ENCODE measurements at regions not wholly inside any gene's neighbourhood (a gene's known extent, or its start where the extent isn't known, plus 50 kb on each side); places are given as distances from the start of the nearest gene placed in this dataset.
"Not testable (repeated sequence)": the region's sequence is repeated elsewhere in the genome, so short reads cannot be mapped to it uniquely, and the experiment has no call there.

GRCh38 chr1:96565546-96565945, 156.0 kb upstream of the PTBP2 start:
- no peak for DNase-seq

- DNase-seq, result no peak
Observed at GRCh38 chr1:96568639-96569038, 152.9 kb upstream of the PTBP2 start.

- no peak for DNase-seq
Observed at GRCh38 chr1:96569288-96569687, 152.3 kb upstream of the PTBP2 start.

- DNase-seq, result no peak
Observed at GRCh38 chr1:96579636-96580035, 141.9 kb upstream of the PTBP2 start.

GRCh38 chr1:96580920-96581319, 140.7 kb upstream of the PTBP2 start:
- no peak for DNase-seq

GRCh38 chr1:96581772-96582171, 139.8 kb upstream of the PTBP2 start:
- DNase-seq, result no peak

- no peak for DNase-seq
Observed at GRCh38 chr1:96583903-96584302, 137.7 kb upstream of the PTBP2 start.

- no peak for DNase-seq
Observed at GRCh38 chr1:96587222-96587621, 134.4 kb upstream of the PTBP2 start.

- no peak for DNase-seq
Observed at GRCh38 chr1:96588416-96588995, 133.1 kb upstream of the PTBP2 start.

- DNase-seq, result not testable (repeated sequence)
Observed at GRCh38 chr1:96595530-96595929, 126.1 kb upstream of the PTBP2 start.

GRCh38 chr1:96596226-96596922, 125.2 kb upstream of the PTBP2 start:
- DNase-seq, result no peak

- DNase-seq, result no peak
Observed at GRCh38 chr1:96597218-96597617, 124.4 kb upstream of the PTBP2 start.

GRCh38 chr1:96598416-96599168, 123.0 kb upstream of the PTBP2 start:
- peak; percentile 37 to 85 for DNase-seq

GRCh38 chr1:96604620-96605019, 117.0 kb upstream of the PTBP2 start:
- not testable (repeated sequence) for DNase-seq

- DNase-seq, result not testable (repeated sequence)
Observed at GRCh38 chr1:96617375-96617774, 104.2 kb upstream of the PTBP2 start.

- DNase-seq, result no peak
Observed at GRCh38 chr1:96632045-96632664, 89.4 kb upstream of the PTBP2 start.

GRCh38 chr1:96633695-96634094, 87.9 kb upstream of the PTBP2 start:
- no peak for DNase-seq

GRCh38 chr1:96634883-96635282, 86.7 kb upstream of the PTBP2 start:
- DNase-seq, result no peak

GRCh38 chr1:96641282-96641681, 80.3 kb upstream of the PTBP2 start:
- no peak for DNase-seq

- no peak for DNase-seq
Observed at GRCh38 chr1:96643519-96643918, 78.1 kb upstream of the PTBP2 start.

GRCh38 chr1:96649301-96649700, 72.3 kb upstream of the PTBP2 start:
- no peak for DNase-seq

GRCh38 chr1:96651517-96651916, 70.1 kb upstream of the PTBP2 start:
- no peak for DNase-seq

- no peak for DNase-seq
Observed at GRCh38 chr1:96660051-96660450, 61.5 kb upstream of the PTBP2 start.

GRCh38 chr1:96660503-96660902, 61.1 kb upstream of the PTBP2 start:
- no peak for DNase-seq
